ENCODE measurements at regions not wholly inside any gene's neighbourhood (a gene's known extent, or its start where the extent isn't known, plus 50 kb on each side); places are given as distances from the start of the nearest gene placed in this dataset.
"Not testable (repeated sequence)": the region's sequence is repeated elsewhere in the genome, so short reads cannot be mapped to it uniquely, and the experiment has no call there.

- not testable (repeated sequence) for DNase-seq
Observed at GRCh38 chr2:87275974-87276629, 254.5 kb upstream of the PLGLB1 start.

DNA sequence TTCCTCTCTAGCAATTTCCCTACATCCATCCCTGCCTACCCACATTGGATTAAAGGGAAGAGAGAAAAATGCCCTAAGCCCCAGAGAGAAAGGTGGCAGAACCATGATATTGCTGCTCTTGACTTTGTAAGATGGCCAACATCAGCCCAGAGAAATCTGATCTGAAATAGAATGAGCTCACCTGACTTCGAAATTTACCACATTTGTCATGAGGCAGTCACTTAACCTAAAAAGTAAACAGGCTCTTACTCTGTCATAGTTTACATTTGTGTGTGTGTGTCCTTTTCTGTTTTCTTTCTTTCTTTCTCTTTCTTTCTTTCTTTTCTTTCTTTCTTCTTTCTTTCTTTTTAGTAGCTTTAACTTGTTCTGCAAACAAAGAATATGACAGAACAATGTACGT, 255.0 kb upstream of the PLGLB1 start:
- not testable (repeated sequence) for DNase-seq

DNA sequence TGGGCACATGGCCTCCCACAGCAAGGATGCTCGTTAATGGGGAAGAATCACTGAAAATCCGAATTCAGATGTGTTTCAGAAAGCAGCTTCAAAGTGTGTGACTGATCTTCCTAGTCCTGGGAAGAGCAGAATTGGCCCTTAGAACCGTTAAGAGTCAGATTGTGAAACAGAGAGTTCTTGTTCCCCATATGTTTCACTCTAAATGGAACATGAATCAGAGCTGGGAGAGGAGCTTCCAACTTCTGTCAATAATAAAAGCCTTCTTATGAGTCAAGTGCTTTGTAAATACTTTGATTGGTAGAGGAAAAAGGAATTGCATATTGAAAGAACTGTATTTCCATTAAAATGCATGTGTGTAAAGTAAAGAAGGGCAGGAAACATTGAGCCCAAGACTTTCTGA, 256.1 kb upstream of the PLGLB1 start:
- not testable (repeated sequence) for DNase-seq

DNA sequence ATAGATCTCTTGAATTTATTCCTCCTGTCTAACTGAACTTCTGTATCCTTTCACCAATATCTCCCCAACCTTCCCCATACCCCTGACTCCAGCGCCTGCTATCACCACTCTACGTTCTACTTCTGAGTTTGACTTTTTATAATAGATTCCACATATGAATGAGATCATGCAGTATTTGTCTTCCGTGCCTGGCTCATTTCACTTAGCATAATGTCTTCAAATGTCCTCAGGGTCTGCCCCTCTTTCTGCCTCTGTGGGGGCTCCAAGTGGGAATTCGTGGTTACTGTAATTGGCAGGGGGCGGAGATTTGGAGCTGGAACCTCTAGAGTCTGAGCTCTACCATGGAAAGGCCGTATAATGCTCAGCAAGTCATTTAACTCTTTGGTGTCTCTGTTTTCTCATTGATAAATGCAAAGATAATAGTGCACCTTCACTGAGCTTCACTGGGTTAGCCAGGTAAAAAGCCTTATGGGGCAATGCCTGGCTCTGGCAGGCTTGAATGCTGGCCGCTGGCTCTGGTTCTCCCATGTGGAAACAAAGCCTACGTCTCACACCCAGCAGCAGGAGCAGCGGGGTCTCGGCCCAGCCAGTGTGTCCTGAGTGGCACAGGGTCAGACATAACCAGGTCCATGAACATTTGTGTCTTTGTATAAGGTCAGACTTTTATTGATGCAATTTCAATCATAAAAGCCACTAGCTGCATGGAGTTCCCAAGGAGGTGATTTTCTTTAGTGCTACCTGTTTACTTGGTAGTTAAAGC, 259.1 kb upstream of the PLGLB1 start:
- DNase-seq: not testable (repeated sequence)

DNA sequence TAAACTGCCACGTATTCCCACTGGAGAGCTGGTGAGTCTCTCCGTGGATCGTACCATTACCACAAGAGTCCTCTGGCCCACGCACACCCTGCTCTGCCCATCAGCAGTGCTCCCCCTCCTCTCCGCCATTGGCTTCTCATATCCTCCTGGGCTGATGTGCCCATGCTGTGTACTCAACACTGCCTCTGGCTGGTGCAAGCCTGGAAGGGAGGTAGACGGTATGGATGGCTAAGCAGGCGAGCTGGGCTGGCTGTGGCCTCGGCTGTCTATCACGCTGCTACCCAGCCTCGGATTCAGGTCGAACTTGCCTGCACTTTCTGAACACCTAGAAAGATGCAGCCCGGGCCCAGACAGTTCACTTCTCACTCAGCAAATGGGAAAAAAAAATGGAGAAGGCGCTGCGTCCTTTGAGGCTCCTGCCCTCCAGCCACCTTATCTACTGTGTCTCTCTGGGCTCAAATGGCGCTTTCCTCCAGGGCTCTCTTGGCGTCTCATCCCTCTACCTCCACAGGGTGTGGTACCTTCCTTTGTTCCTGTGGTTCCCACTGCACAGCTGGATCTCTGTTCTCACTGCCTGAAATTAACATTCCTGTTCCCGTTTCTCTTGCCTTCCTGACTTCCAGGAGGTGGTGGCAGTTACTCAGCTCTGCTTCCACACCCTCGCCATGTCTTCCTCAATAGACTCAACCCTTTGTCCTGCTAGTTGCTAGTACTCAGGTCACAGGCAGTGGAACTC, 262.3 kb upstream of the PLGLB1 start:
- not testable (repeated sequence) for DNase-seq

- DNase-seq: not testable (repeated sequence)
Observed at GRCh38 chr2:87284471-87284772, 262.8 kb upstream of the PLGLB1 start.

GRCh38 chr2:87285139-87285538, 263.5 kb upstream of the PLGLB1 start:
- DNase-seq: not testable (repeated sequence)

- not testable (repeated sequence) for DNase-seq
Observed at GRCh38 chr2:87290566-87291307, 269.1 kb upstream of the PLGLB1 start.

DNA sequence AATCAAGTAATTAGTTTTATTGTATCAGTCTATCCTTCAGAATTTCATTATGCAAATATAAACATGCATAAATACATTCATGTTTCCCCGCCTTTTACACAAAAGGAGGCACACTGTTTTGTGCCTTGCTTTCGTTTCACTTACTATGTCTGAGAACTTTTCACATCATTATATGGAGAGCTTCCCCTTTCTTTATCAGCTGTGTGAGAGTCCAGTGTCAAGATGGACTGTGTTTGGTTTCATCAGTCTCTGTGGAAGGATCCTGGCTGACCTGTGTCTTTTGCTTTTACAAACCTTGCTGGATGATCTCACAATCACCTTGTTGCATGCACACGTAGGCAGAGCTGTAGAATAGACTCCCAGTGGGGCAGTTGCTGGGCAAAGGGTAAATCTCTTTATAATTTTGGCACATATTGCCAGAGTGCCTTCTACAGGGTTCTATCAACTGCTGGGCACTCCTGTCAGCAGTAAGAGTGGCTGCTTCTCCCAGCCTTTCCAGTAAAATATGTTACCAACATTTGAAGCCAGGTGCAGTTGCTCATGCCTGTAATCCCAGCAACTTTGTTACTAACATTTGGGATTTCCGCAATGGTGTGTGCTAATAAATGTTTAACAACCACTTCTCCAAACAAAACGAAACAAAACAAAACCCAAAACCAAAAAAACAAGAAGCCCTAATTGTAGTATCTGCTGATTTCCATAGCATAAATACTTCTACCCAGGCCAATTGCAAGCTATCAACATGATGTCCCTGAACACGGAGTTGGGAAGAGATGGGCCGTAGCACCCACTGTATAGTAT, 270.0 kb upstream of the PLGLB1 start:
- peak; percentile 38 to 50 for DNase-seq

DNA sequence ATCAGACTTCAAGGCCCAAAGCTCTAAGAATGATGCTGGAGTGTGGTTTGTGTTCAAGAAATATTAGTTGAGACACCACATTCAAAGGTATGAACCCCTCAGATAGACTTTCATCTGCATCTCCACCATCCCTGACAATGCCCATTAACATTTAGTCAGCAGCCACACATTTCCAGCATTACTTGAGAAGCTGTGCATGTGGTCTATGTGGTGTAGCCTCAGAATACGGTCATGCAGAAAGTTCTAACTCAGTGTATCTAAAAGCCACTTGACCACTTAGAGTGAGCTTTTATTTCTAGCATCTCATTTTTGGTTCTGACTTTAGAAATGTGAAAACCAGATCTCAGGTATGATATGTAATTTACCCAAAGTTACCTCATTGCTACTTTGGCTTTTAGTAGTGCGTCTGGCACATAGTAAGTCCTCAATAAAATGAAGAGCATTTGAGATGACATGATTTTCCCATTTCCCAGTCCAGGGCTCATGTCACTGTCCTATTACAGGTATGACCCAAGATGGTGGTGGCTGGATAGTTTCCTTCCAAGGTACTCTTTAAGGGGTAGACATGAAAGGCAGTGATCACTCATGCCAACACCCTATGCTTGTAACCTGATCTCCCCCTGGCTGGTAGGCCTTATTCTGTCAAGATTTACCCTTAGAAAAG, 272.4 kb upstream of the PLGLB1 start:
- DNase-seq: not testable (repeated sequence)

- DNase-seq: not testable (repeated sequence)
Observed at GRCh38 chr2:87295135-87295534, 273.5 kb upstream of the PLGLB1 start.

DNA sequence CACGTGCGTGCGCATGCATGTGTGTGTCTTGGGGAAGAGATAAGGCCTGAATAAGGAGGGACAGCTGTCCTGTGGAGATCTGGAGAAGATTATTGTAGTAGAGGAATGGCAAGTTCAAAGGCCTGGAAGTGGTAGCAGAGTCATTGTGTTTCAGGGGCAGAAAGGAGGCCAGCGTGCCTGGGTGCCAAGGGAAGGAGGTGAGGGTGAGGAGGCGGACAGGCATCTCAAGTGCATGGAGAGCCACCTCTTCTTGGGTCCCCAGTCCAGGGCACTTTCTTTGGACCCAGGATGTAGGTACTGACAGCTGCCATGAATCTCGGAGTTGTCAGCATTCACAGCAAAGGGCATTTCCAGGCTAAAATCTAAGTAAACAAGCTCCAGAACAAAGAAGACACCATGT, 279.7 kb upstream of the PLGLB1 start:
- not testable (repeated sequence) for DNase-seq

- DNase-seq: not testable (repeated sequence)
Observed at GRCh38 chr2:87301871-87302270, 280.2 kb upstream of the PLGLB1 start.

DNA sequence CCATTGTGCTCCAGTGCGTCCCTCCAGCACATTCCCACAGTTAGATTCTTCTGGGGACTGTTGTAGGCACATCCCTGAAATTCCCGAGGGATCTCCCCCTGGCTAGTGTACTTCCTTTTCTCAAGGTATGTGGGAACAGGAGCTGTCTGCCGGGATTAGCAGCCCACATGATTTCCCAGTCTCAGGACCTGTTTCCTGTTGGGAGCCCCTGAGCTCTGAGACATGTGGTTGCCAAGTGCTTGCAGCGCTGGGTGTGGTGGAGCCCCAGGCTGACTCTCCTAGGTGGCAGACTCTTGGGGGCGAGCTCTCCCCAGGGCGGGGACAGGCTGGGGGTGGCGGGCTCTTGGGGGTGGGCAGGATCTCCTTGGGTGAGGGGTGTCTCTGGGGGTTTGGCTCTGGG, 287.0 kb upstream of the PLGLB1 start:
- DNase-seq: not testable (repeated sequence)

GRCh38 chr2:87309785-87310184, 288.1 kb upstream of the PLGLB1 start:
- not testable (repeated sequence) for DNase-seq

- not testable (repeated sequence) for DNase-seq
Observed at GRCh38 chr2:87311896-87312441, 290.3 kb upstream of the PLGLB1 start.

- DNase-seq: peak in 1 of 2 donors; percentile 3
Observed at GRCh38 chr2:87314622-87315021, 293.0 kb upstream of the PLGLB1 start.

- not testable (repeated sequence) for DNase-seq
Observed at GRCh38 chr2:87315183-87315902, 293.7 kb upstream of the PLGLB1 start.

GRCh38 chr2:87317193-87317592, 295.5 kb upstream of the PLGLB1 start:
- not testable (repeated sequence) for DNase-seq

GRCh38 chr2:87318814-87319491, 297.3 kb upstream of the PLGLB1 start:
- not testable (repeated sequence) for DNase-seq
